ENCODE measurements at regions not wholly inside any gene's neighbourhood (a gene's known extent, or its start where the extent isn't known, plus 50 kb on each side); places are given as distances from the start of the nearest gene placed in this dataset.

- intact Hi-C loops (cut with micrococcal nuclease), result no loop called here
- ATAC-seq, result no peak
- in situ Hi-C loops (cut with MboI), result no loop called here
- no peaks in the 10 kb centered on the region for H3K9me1 ChIP-seq (ENCODE audit: control insufficient read depth, insufficient read depth, low read length)
- H3K4me2 ChIP-seq (ENCODE audit: insufficient read depth, low read length), result no peak overlapping the region
- no peak overlapping the region for H3K27ac ChIP-seq (ENCODE audit: extremely low read depth, low read depth, low read length)
- no peak overlapping the region for H3K4me3 ChIP-seq
- no peak for FAIRE-seq
- ChIA-PET CTCF (ENCODE audit: low intra/inter-chr PET ratio) (no interaction called here), POLR2A (interaction anchor here (0.6 to 0.7 kb wide), 2 partner anchors 368 to 551 kb away, joined by 3 read pairs; no protein-coding TSS in a partner anchor)
- H3K27me3 ChIP-seq (ENCODE audit: control insufficient read depth in 2 of 2, insufficient read depth in 2 of 2, low read length in 2 of 2), result no peaks in the 10 kb centered on the region
- H2AFZ ChIP-seq (ENCODE audit: low read depth, low read length), result no peak overlapping the region
- 1% methylated on average over 6 of the region's 6 CpGs for WGBS (ENCODE audit: insufficient coverage, low coverage, missing lambda C conversion rate)
- H3K9me3 ChIP-seq (replicated peaks; ENCODE audit: control insufficient read depth, insufficient read depth, low read depth, low read length), result no peaks in the 10 kb centered on the region
- BruUV-seq (replicated peaks), result no TSS peak
- no peaks in the 10 kb centered on the region for H3K4me1 ChIP-seq (replicated peaks in 1 of 2; ENCODE audit: control insufficient read depth in 2 of 2, insufficient read depth in 2 of 2, low read length in 2 of 2)
- no peaks in the 10 kb centered on the region for H4K20me1 ChIP-seq (replicated peaks; ENCODE audit: control insufficient read depth, insufficient read depth, low read length)
- TF ChIP-seq CREB1 (IDR thresholded peaks at IDR 0.05), result no peak
- TF ChIP-seq CREB1 (CRISPR knock-in tag; IDR thresholded peaks at IDR 0.05), result no peak
- no peak for TF ChIP-seq ILK (tag; IDR thresholded peaks at IDR 0.05; ENCODE audit: borderline replicate concordance, low read depth)
- no peak for TF ChIP-seq HNRNPK (IDR thresholded peaks at IDR 0.05; ENCODE audit: low read depth, low read length, poor library complexity, severe bottlenecking)
- no peak for TF ChIP-seq EHMT2 (IDR thresholded peaks at IDR 0.05)
- no peak for TF ChIP-seq GABPA (tag; conservative IDR thresholded peaks at IDR 0.05; ENCODE audit: low read depth)
- no peak for TF ChIP-seq ZNF444 (CRISPR knock-in tag; IDR thresholded peaks at IDR 0.05)
- no peak for TF ChIP-seq HLTF (IDR thresholded peaks at IDR 0.05)
- TF ChIP-seq RAD51 (IDR thresholded peaks at IDR 0.05; ENCODE audit: borderline replicate concordance, low read depth), result no peak
- no peak for TF ChIP-seq ID3 (CRISPR knock-in tag; IDR thresholded peaks at IDR 0.05)
- no peak for TF ChIP-seq ID3 (tag; IDR thresholded peaks at IDR 0.05)
- no peak for TF ChIP-seq HES1 (IDR thresholded peaks at IDR 0.05; ENCODE audit: low read depth)
- TF ChIP-seq MEIS2 (IDR thresholded peaks at IDR 0.05; ENCODE audit: partially characterized antibody), result no peak
- no peak for TF ChIP-seq ZKSCAN1 (IDR thresholded peaks at IDR 0.05; ENCODE audit: low read depth, low read length)
- no peak for TF ChIP-seq IRF2 (CRISPR knock-in tag; IDR thresholded peaks at IDR 0.05)
- no peak for TF ChIP-seq ARID2 (IDR thresholded peaks at IDR 0.05)
- no peak for TF ChIP-seq GATAD2B (IDR thresholded peaks at IDR 0.05; ENCODE audit: borderline replicate concordance)
- no peak for TF ChIP-seq MCM5 (IDR thresholded peaks at IDR 0.05; ENCODE audit: low read depth)
- no peak for TF ChIP-seq KLF1 (tag; IDR thresholded peaks at IDR 0.05)
- TF ChIP-seq PREB (CRISPR knock-in tag; IDR thresholded peaks at IDR 0.05), result no peak
- TF ChIP-seq SIRT6 (IDR thresholded peaks at IDR 0.05; ENCODE audit: low read depth, low read length), result no peak
- no peak for DNase-seq (ENCODE audit: extremely low read depth in 1 of 4, low spot score in 3 of 4)
- no peaks in the 10 kb centered on the region for H3K79me2 ChIP-seq (ENCODE audit: control insufficient read depth, insufficient read depth, low read length)
- no peak overlapping the region for H3K9ac ChIP-seq (ENCODE audit: insufficient read depth in 1 of 2, low read depth in 2 of 2, low read length in 2 of 2)
- no peaks in the 10 kb centered on the region for H3K36me3 ChIP-seq (ENCODE audit: control insufficient read depth, insufficient read depth, low read length)
These were observed 147.8 kb upstream of the MCTP2 start for GRCh38 chr15:94083467-94084052.

Data from K562 (cell line).